ENCODE measurements at regions not wholly inside any gene's neighbourhood (a gene's known extent, or its start where the extent isn't known, plus 50 kb on each side); places are given as distances from the start of the nearest gene placed in this dataset.
"Not testable (repeated sequence)": the region's sequence is repeated elsewhere in the genome, so short reads cannot be mapped to it uniquely, and the experiment has no call there.

GRCh38 chr13:112286733-112287132 is 89.4 kb upstream of the SPACA7 start:
- DNase-seq: not testable (repeated sequence)

GRCh38 chr13:112320303-112320702 is 55.9 kb upstream of the SPACA7 start:
- DNase-seq: no peak

- no peak for DNase-seq
Measured at GRCh38 chr13:112322557-112322956, 53.6 kb upstream of the SPACA7 start.

- DNase-seq: no peak
Measured at GRCh38 chr13:112324116-112324515, 52.0 kb upstream of the SPACA7 start.

GRCh38 chr13:112325142-112325808 is 50.9 kb upstream of the SPACA7 start:
- DNase-seq: no peak

- no peak for DNase-seq
Measured at GRCh38 chr13:112325920-112326645, 50.1 kb upstream of the SPACA7 start.
